Fibroblast of villous mesenchyme (primary cell): ENCODE measurements at regions not wholly inside any gene's neighbourhood (a gene's known extent, or its start where the extent isn't known, plus 50 kb on each side); places are given as distances from the start of the nearest gene placed in this dataset.

Experiments
- DNase-seq: peaks from one replicate; pipeline ENCODE4 v3.0.0-alpha.2; 2010; ENCODE audit warnings: low read depth
- H3K4me3 ChIP-seq: 2 replicates; pipeline ENCODE4 v1.5.1; 2011; ENCODE audit warnings: low read depth, mild to moderate bottlenecking, low read length
- TF ChIP-seq, protein P1 (sequence below): IDR thresholded peaks from 2 replicates; pipeline ENCODE4 v1.5.1; 2012; ENCODE audit warnings: low read depth, mild to moderate bottlenecking, low read length; ENCODE audit not compliant: insufficient read depth

DNA sequence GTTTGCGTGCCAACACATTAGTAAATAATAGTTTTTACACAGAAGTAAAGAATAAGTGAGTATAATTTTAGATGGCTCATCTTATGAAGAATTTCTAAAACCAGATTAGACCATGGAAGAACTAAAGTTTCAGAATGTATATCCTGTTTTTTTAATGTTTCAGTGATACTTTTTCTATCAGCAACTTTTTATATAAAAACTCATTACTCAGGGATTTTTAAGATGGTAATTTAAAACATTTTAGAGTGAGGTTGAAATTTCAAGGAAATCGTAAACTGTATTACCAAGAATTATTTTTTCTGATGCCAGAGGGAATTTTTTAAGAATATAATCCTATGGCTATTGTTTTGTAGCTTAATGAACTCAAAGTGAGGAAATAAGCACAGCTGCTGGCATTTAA, 128.5 kb upstream of the FANCL start:
- no peak overlapping the region for H3K4me3 ChIP-seq
- no peak for DNase-seq
- TF ChIP-seq, protein P1, sequence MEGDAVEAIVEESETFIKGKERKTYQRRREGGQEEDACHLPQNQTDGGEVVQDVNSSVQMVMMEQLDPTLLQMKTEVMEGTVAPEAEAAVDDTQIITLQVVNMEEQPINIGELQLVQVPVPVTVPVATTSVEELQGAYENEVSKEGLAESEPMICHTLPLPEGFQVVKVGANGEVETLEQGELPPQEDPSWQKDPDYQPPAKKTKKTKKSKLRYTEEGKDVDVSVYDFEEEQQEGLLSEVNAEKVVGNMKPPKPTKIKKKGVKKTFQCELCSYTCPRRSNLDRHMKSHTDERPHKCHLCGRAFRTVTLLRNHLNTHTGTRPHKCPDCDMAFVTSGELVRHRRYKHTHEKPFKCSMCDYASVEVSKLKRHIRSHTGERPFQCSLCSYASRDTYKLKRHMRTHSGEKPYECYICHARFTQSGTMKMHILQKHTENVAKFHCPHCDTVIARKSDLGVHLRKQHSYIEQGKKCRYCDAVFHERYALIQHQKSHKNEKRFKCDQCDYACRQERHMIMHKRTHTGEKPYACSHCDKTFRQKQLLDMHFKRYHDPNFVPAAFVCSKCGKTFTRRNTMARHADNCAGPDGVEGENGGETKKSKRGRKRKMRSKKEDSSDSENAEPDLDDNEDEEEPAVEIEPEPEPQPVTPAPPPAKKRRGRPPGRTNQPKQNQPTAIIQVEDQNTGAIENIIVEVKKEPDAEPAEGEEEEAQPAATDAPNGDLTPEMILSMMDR: no peak

DNA sequence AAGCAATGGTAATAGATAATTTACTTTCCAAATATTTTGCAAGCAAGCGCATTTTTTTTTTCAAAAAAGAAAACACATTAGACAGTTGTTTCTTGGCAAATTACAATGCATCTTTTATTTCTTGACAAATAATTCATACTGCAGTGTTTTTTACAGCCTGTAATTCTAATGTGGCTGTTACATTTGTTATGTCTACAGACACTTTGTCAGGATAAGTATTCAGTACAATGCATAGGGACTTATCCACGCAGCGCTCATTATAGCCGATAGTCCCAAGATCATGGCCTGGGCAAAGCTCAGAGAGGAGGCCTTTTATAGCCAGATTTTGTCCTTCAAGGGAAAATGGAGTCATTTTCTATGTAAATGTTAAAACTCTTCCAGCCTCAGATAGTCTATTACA, 123.0 kb upstream of the FANCL start:
- no peak for DNase-seq
- H3K4me3 ChIP-seq: no peak overlapping the region
- TF ChIP-seq, protein P1: no peak

DNA sequence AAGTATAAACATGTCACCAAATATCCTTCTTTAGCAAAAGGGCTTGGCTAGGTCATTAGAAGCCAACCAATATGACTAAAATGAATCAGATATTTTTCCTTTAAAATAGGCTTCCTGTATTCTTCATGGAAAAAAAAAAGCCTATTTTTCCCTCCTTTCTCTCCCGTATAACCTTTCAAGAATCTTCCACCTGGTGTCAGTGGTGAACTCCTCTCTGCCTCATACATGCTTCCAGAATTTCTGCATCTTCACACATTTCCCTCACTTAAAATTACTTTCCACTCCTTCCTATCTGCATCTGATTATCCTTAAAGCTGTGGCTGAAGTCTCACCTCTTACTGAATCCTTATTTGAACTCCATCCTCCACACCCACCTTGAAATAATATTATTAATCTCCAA, 116.9 kb upstream of the FANCL start:
- TF ChIP-seq, protein P1: no peak
- DNase-seq: no peak
- no peak overlapping the region for H3K4me3 ChIP-seq

DNA sequence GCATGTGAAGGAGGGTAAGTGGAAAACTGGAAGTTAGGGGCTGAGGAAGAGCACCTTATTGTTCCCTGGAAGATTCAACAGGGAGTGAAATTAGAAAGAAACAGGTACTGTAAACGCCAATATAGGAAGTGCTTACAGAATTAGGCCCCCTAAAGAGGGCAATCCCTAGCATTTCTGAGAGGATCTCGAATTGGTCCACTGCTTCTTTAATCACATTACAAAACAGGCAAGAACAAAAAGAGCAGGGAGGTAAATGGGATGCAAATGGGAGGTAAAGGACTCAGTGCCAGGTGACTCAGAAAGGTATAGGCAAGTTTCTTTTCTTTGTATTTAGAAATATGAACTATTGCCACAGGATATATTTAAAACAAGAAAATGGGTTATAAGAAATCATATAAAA, 116.4 kb upstream of the FANCL start:
- no peak for DNase-seq
- H3K4me3 ChIP-seq: no peak overlapping the region
- TF ChIP-seq, protein P1: no peak

DNA sequence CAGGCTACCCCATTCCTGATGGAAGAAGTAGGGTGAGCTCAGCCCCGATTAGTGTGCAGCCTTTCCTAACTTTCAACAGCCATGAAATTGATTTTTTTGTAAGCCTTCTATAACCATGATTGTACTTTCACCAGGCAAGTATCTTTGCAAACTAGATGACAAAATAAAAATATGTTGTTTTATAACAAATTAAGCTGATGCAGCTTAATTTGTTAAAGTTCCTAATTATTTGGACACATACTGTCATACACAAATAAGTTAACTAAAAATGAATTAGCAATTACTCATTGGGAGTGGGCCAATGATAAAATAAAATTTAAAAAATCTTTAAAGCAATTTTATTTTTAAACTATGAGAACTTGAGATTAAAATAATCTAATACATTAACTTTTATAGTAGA, 113.1 kb upstream of the FANCL start:
- TF ChIP-seq, protein P1: no peak
- DNase-seq: no peak

DNA sequence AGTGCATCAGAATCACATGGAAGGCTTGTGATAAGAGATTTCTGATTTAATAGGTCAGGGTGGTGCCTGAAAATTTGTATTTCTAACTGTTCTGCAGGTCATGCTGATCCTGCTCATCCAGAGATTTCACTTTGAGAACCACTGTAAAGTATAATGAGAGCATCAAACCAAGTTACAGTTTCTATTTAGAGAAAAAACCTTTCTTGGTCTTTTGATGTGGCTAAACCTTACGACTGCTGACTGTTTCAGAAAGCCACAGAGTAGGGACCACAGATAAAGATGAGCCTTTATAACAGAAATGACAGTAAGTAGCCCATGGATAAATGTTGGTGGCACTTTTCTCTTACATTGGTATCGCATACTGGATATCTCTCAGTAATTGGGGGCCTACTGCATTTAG, 109.4 kb upstream of the FANCL start:
- TF ChIP-seq, protein P1: no peak
- no peak for DNase-seq
- H3K4me3 ChIP-seq: no peak overlapping the region

More for the DNA sequence above, 113.1 kb upstream of the FANCL start:
- no peak overlapping the region for H3K4me3 ChIP-seq

DNA sequence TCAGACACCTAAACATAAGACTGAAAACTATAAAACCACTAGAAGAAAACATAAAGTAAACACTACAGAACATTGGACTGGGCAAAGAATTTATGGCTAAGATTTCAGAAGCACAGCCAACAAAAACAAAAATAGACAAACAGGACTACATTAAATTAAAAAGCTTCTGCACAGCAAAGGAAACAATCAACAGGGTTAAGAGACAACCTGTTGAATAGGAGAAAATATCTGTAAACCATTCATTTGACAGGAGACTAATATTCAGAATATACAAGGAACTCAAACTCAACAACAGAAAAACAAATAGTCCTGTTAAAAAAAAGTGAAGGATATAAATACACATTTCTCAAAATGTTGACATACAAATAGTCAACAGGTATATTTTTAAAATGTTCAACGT, 106.7 kb upstream of the FANCL start:
- no peak overlapping the region for H3K4me3 ChIP-seq
- TF ChIP-seq, protein P1: no peak
- DNase-seq: no peak
